ENCODE measurements at regions not wholly inside any gene's neighbourhood (a gene's known extent, or its start where the extent isn't known, plus 50 kb on each side); places are given as distances from the start of the nearest gene placed in this dataset.
A peak's percentile ranks its signal among the peaks of the same experiment; 100 is the strongest.

GRCh38 chr10:59967079-59967478 lies 60.7 kb upstream of the CCDC6 start:
- no peak overlapping the region for H3K4me3 ChIP-seq
- peaks cover 4 to 20% (median 8%) of the 10 kb centered on the region in 4 donors for H3K4me1 ChIP-seq
- no peaks in the 10 kb centered on the region for H3K9me3 ChIP-seq
- H3K27ac ChIP-seq = no peak overlapping the region
- WGBS, 5 donors = 65 to 88% (median 78%) methylated on average over 1 to 2 of the region's 2 CpGs
- H3K36me3 ChIP-seq = no peaks in the 10 kb centered on the region
- no peak for DNase-seq
- no peak for TF ChIP-seq CTCF (IDR thresholded peaks at IDR 0.05)
- no peak for TF ChIP-seq POLR2AphosphoS5 (IDR thresholded peaks at IDR 0.05)
- no peak for TF ChIP-seq EP300 (IDR thresholded peaks at IDR 0.05)
- no peak for TF ChIP-seq POLR2A (IDR thresholded peaks at IDR 0.05)
- H3K27me3 ChIP-seq = no peaks in the 10 kb centered on the region
- intact Hi-C loops (cut with DNase I; ENCODE audit: low total_unique reads) = no loop called here

DNA sequence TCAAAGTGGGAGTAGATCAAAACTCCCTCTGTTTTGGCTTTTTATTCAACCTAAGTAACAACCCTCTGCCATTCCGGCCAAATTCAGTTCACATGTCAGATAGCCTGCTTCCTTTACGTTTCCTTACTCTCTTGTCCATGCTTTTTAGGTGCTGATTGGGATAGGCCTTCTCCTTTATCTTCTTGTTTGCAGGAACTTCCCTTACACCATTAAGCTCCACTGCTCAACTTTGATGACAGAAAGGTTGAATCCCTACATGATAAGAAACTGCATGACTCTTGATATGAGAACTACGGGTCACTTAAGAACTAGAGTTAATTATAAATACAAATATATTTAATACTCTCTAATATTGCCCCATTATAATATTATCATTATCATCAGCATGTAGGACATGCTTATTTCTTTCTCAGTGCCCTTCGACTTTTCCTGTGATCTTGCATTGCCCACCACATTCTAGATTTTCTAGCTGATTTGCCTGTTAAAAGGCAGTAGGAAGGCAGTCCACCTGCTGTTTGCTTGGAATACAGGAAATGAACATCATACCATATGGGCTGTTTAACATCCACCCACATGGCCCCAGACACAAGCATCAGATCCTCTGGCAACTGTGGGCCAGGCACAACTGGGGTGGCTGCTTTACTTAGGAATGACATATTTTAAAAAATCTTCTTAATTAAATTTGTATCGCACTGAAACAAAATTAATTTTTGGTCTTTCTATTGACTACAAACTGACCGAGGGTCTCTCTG lies 59.7 kb upstream of the CCDC6 start:
- DNase-seq = no peak
- TF ChIP-seq CTCF (IDR thresholded peaks at IDR 0.05) (no peak), POLR2AphosphoS5 (IDR thresholded peaks at IDR 0.05) (no peak), POLR2A (IDR thresholded peaks at IDR 0.05) (no peak), EP300 (IDR thresholded peaks at IDR 0.05) (no peak)
- Histone ChIP-seq H3K27ac (peak overlapping the region in 1 of 5 donors; percentile 50), H3K36me3 (no peaks in the 10 kb centered on the region), H3K4me1 (peaks cover 0 to 12% (median 2%) of the 10 kb centered on the region in 4 donors), H3K9me3 (no peaks in the 10 kb centered on the region), H3K4me3 (no peak overlapping the region), H3K27me3 (no peaks in the 10 kb centered on the region)
- intact Hi-C loops (cut with DNase I; ENCODE audit: low total_unique reads) = no loop called here
- WGBS, 5 donors = 88 to 93% (median 89%) methylated on average over 6 of the region's 6 CpGs

DNA sequence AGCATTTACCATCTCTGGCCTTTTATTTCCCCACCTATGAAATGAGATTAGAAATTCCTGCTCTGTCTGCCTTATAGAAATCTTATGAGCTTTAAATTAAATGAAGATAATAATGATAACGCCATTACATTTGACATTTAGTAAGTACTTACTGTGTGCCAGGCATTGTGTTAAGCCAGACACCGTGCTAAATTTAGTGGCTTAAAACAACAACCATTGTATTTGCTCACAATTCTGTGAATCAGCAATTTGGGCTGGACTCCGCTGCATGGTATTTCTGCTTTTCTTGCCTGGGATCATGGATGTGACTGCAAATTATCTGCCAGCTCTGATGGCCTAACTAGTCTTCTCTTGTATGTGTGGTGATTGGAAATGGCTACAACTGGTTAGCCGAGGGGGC lies 56.4 kb upstream of the CCDC6 start:
- DNase-seq = no peak
- 76 to 87% (median 77%) methylated on average over 4 of the region's 4 CpGs for WGBS, 5 donors

DNA sequence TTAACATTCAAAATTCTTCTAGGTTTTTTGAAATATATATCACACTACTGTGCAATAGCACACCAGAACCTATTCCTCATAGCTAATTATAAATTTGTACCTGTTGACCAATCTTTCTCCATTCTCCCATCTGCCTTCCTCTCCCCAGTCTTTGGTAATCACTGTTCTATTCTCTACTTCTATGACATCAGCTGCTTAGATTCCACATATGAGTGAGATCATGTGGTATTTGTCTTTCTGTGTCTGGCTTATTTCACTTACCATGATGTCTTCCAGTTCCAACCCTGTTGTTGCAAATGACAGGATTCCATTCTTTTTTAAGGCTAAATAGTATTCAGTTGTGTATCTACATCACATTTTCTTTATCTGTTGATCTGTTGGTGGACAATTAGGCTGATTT lies 54.4 kb upstream of the CCDC6 start:
- Histone ChIP-seq H3K9me3 (no peaks in the 10 kb centered on the region), H3K27me3 (no peaks in the 10 kb centered on the region), H3K27ac (no peak overlapping the region), H3K4me1 (peaks cover 0 to 8% (median 1%) of the 10 kb centered on the region in 4 donors), H3K36me3 (no peaks in the 10 kb centered on the region), H3K4me3 (no peak overlapping the region)
- no peak for TF ChIP-seq CTCF (IDR thresholded peaks at IDR 0.05)
- TF ChIP-seq EP300 (IDR thresholded peaks at IDR 0.05) = no peak
- TF ChIP-seq POLR2AphosphoS5 (IDR thresholded peaks at IDR 0.05) = no peak
- TF ChIP-seq POLR2A (IDR thresholded peaks at IDR 0.05) = no peak
- intact Hi-C loops (cut with DNase I; ENCODE audit: low total_unique reads) = no loop called here
- no peak for DNase-seq

More for the DNA sequence above, 56.4 kb upstream of the CCDC6 start:
- Histone ChIP-seq H3K27ac (no peak overlapping the region), H3K4me1 (peaks cover 0 to 9% (median 2%) of the 10 kb centered on the region in 4 donors), H3K36me3 (no peaks in the 10 kb centered on the region), H3K27me3 (no peaks in the 10 kb centered on the region), H3K4me3 (no peak overlapping the region), H3K9me3 (no peaks in the 10 kb centered on the region)
- intact Hi-C loops (cut with DNase I; ENCODE audit: low total_unique reads) = no loop called here
- TF ChIP-seq POLR2AphosphoS5 (IDR thresholded peaks at IDR 0.05) (no peak), POLR2A (IDR thresholded peaks at IDR 0.05) (no peak), CTCF (IDR thresholded peaks at IDR 0.05) (no peak)
